GM04503 (cell line): ENCODE measurements at regions not wholly inside any gene's neighbourhood (a gene's known extent, or its start where the extent isn't known, plus 50 kb on each side); places are given as distances from the start of the nearest gene placed in this dataset.

Source experiments
- DNase-seq: peaks from one replicate; pipeline ENCODE4 v3.0.0-alpha.2; 2012; ENCODE audit warnings: low read depth

DNA sequence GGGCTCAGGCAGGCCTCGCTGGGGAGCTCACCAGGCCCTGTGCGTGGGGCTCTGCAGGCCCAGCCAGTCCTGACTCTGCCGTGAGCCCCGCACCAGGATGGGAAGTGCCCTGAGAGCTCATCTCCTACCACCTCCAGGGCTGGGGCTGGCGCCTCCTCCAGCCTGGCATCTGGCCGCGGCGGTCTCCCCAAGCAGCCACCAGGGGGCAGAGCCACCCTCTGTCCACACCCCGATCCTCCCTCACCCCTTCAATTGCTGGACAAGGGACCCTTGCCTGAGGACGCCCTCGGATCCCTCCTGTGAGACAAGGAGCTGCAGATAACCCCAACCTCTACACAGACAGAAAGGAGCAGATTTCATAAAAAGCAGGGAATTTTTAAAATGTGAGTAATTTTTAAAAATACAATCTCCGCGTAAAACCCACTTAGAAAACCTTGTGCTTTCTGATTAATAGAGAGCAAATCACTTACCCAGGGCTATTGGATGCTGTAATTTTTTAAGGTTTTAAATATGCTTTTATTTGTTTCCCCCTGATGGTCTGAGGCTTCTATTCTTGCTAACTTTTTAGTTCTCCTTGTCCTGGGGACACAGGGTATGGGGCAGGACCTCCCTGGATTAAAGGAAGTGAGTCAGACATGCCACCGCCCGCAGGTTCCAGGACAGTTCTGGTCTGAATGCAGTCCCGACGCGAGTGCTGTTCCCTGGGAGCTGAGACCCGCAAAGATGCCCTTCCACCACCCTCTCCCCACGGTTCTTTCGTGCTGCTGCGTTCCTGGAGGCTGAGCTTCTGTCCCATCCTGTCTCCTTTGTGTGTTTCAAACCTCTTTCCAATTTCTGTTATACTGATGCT is 52.3 kb upstream of the CHRNA7 start:
- DNase-seq = no peak
